Keratinocyte (primary cell): ENCODE measurements at regions not wholly inside any gene's neighbourhood (a gene's known extent, or its start where the extent isn't known, plus 50 kb on each side); places are given as distances from the start of the nearest gene placed in this dataset.

Experiments used
- DNase-seq: peaks from one replicate; pipeline ENCODE4 v3.0.0-alpha.2; 2011; ENCODE audit warnings: low read depth, missing footprints, low spot score
- FAIRE-seq: peaks from 2 replicates; lab custom pipeline; 2011; peaks lifted over from hg19 to GRCh38; lab: Jason Lieb, UNC
- H2AFZ ChIP-seq: 2 replicates; pipeline ENCODE4 v1.6.0; 2012; ENCODE audit warnings: low read length, control low read depth, inconsistent platforms; ENCODE audit not compliant: control insufficient read depth
- H3K27ac ChIP-seq: 2 replicates; pipeline ENCODE4 v1.5.1; 2011; ENCODE audit warnings: low read length; ENCODE audit not compliant: control insufficient read depth, insufficient read depth
- H3K27me3 ChIP-seq: 3 replicates; pipeline ENCODE4 v1.6.0; 2011; ENCODE audit warnings: low read length; ENCODE audit not compliant: control insufficient read depth, insufficient read depth; ENCODE audit errors: extremely low read depth
- H3K36me3 ChIP-seq, 2 experiments: 2 replicates in 1 of 2; 3 replicates in 1 of 2; pipeline ENCODE4 v1.5.1; 2011; ENCODE audit warnings: low read length in 2 of 2, mild to moderate bottlenecking in 1 of 2; ENCODE audit not compliant: control insufficient read depth in 2 of 2, insufficient read depth in 2 of 2; ENCODE audit errors: extremely low read depth in 1 of 2
- H3K4me1 ChIP-seq: 3 replicates; pipeline ENCODE4 v1.5.1; 2011; ENCODE audit warnings: low read length; ENCODE audit not compliant: control insufficient read depth, insufficient read depth; ENCODE audit errors: extremely low read depth
- H3K4me2 ChIP-seq: 3 replicates; pipeline ENCODE4 v1.6.0; 2011; ENCODE audit warnings: low read depth, low read length; ENCODE audit not compliant: control insufficient read depth, insufficient read depth; ENCODE audit errors: extremely low read depth
- H3K4me3 ChIP-seq, 3 experiments: fragments of 200-600 bp in 1 of 3; sonication (generic) in 1 of 3; 2 replicates in 2 of 3; 3 replicates in 1 of 3; pipeline ENCODE4 v1.5.1; 2011 to 2016; ENCODE audit warnings: low read length in 3 of 3, mild to moderate bottlenecking in 3 of 3, control low read depth in 2 of 3, inconsistent platforms in 1 of 3, low read depth in 1 of 3, mixed read lengths in 1 of 3, mixed run types in 1 of 3, moderate library complexity in 1 of 3; ENCODE audit not compliant: control insufficient read depth in 2 of 3, insufficient read depth in 2 of 3; ENCODE audit errors: extremely low read depth in 1 of 3
- H3K79me2 ChIP-seq: 2 replicates; pipeline ENCODE4 v1.6.0; 2012; ENCODE audit warnings: low read length; ENCODE audit not compliant: control insufficient read depth, insufficient read depth
- H3K9ac ChIP-seq: 3 replicates; pipeline ENCODE4 v1.6.0; 2011; ENCODE audit warnings: low read length; ENCODE audit not compliant: control insufficient read depth, insufficient read depth; ENCODE audit errors: extremely low read depth
- H3K9me1 ChIP-seq: 3 replicates; pipeline ENCODE4 v1.6.0; 2011; ENCODE audit warnings: low read length; ENCODE audit not compliant: control insufficient read depth, insufficient read depth; ENCODE audit errors: extremely low read depth
- H3K9me3 ChIP-seq: 2 replicates; pipeline ENCODE4 v1.5.1; 2012; ENCODE audit warnings: low read depth, low read length; ENCODE audit not compliant: control insufficient read depth
- H4K20me1 ChIP-seq: 3 replicates; pipeline ENCODE4 v1.6.0; 2011; ENCODE audit warnings: low read length; ENCODE audit not compliant: control insufficient read depth, insufficient read depth; ENCODE audit errors: extremely low read depth
- CTCF ChIP-seq, 3 experiments: IDR thresholded peaks in 1 of 3; conservative IDR thresholded peaks in 1 of 3; optimal IDR thresholded peaks in 1 of 3; 2 replicates in 2 of 3; 3 replicates in 1 of 3; pipeline versions ENCODE3 to v1.5.1; 2011; ENCODE audit warnings: low read length in 3 of 3, mild to moderate bottlenecking in 3 of 3, moderate library complexity in 2 of 3, control low read depth in 1 of 3, inconsistent platforms in 1 of 3; ENCODE audit not compliant: insufficient read depth in 2 of 3; ENCODE audit errors: extremely low read depth in 1 of 3
- EZH2 ChIP-seq: IDR thresholded peaks from one replicate; pipeline ENCODE4 v1.6.1; 2012; ENCODE audit warnings: inconsistent platforms, mild to moderate bottlenecking, low read length, moderate library complexity
- dilution Hi-C: fragments of 300-500 bp; cut with MboI; formaldehyde crosslinking; loops from one replicate; pipeline ENCODE4 v1.7.0; 2020; ENCODE audit warnings: low sequenced_read_pairs; ENCODE audit not compliant: extremely low pct_ligation_motif_present

GRCh38 chr12:127063339-127064072, 1203.5 kb upstream of the TMEM132C start:
- no peak for TF ChIP-seq CTCF (optimal IDR thresholded peaks at IDR 0.05 in 1 of 3, IDR thresholded peaks at IDR 0.05 in 1 of 3, conservative IDR thresholded peaks at IDR 0.05 in 1 of 3; ENCODE audit: extremely low read depth in 1 of 3, insufficient read depth in 2 of 3, low read length in 3 of 3)
- TF ChIP-seq EZH2, result no peak
- Histone ChIP-seq H3K9me1 (no peaks in the 10 kb centered on the region), H2AFZ (no peak overlapping the region), H3K4me1 (no peaks in the 10 kb centered on the region), H3K9ac (no peak overlapping the region), H4K20me1 (no peaks in the 10 kb centered on the region), H3K4me2 (no peak overlapping the region), H3K27ac (no peak overlapping the region), H3K79me2 (no peaks in the 10 kb centered on the region), H3K9me3 (no peaks in the 10 kb centered on the region), H3K36me3 (no peaks in the 10 kb centered on the region), H3K27me3 (no peaks in the 10 kb centered on the region), H3K4me3 (no peak overlapping the region)
- peak; percentile 68 for FAIRE-seq
- dilution Hi-C loops, result no loop called here
- no peak for DNase-seq

GRCh38 chr12:127064207-127064606, 1202.8 kb upstream of the TMEM132C start:
- Histone ChIP-seq H3K4me2 (no peak overlapping the region), H3K4me3 (no peak overlapping the region)
- dilution Hi-C loops, result no loop called here

More at GRCh38 chr12:127064207-127064606, 1202.8 kb upstream of the TMEM132C start:
- TF ChIP-seq CTCF (optimal IDR thresholded peaks at IDR 0.05 in 1 of 3, IDR thresholded peaks at IDR 0.05 in 1 of 3, conservative IDR thresholded peaks at IDR 0.05 in 1 of 3; ENCODE audit: extremely low read depth in 1 of 3, insufficient read depth in 2 of 3, low read length in 3 of 3), result no peak
- no peak for TF ChIP-seq EZH2
- Histone ChIP-seq H3K27me3 (no peaks in the 10 kb centered on the region), H2AFZ (no peak overlapping the region), H3K79me2 (no peaks in the 10 kb centered on the region), H3K9me1 (no peaks in the 10 kb centered on the region), H4K20me1 (no peaks in the 10 kb centered on the region), H3K9me3 (no peaks in the 10 kb centered on the region), H3K36me3 (no peaks in the 10 kb centered on the region), H3K27ac (no peak overlapping the region), H3K9ac (no peak overlapping the region), H3K4me1 (no peaks in the 10 kb centered on the region)
- DNase-seq (no peak), FAIRE-seq (no peak)
